K562 (cell line): ENCODE measurements at regions not wholly inside any gene's neighbourhood (a gene's known extent, or its start where the extent isn't known, plus 50 kb on each side); places are given as distances from the start of the nearest gene placed in this dataset.

ENCODE experiments used
- ATAC-seq: fragments of 200-7000 bp; cut with Tn5 transposase; 3 replicates; pipeline ENCODE4 v1.9.1; 2020; ENCODE audit warnings: moderate library complexity
- BruUV-seq: library from RNA; stranded (reverse); fragments of 400-500 nt; replicated peaks from 2 replicates; lab custom pipeline; 2021; lab: Mats Ljungman, UMichigan
- CTCF ChIA-PET: fragments of 300-600 bp; formaldehyde crosslinking; extraction: SDS; loops from one replicate; lab custom pipeline; 2021; ENCODE audit warnings: low intra/inter-chr PET ratio; lab: Yijun Ruan, JAX
- POLR2A ChIA-PET: fragments of 300-600, 350-650 bp; sonication (Branson Sonifier 250); formaldehyde crosslinking; extraction: SDS; loops from one replicate; lab custom pipeline; 2021; ENCODE audit warnings: antibody characterized with exemption, inconsistent platforms; lab: Yijun Ruan, JAX
- DNase-seq, 4 experiments: peaks; one replicate each; pipeline versions ENCODE4 v3.0.0 to v3.0.0-alpha.2; 2011 to 2018; ENCODE audit warnings: low spot score in 3 of 4, mixed read lengths in 3 of 4; ENCODE audit errors: extremely low read depth in 1 of 4
- FAIRE-seq: peaks from 2 replicates; lab custom pipeline; 2011; peaks lifted over from hg19 to GRCh38; lab: Jason Lieb, UNC
- H2AFZ ChIP-seq: 2 replicates; pipeline ENCODE4 v1.6.0; 2011; ENCODE audit warnings: low read depth, low read length, control low read depth, inconsistent platforms
- H3K27ac ChIP-seq: fragments of 200-600 bp; 3 replicates; pipeline ENCODE4 v1.8.0; 2011; ENCODE audit warnings: low read depth, mild to moderate bottlenecking, control low read depth, inconsistent platforms, low read length, moderate library complexity, mixed read lengths; ENCODE audit errors: extremely low read depth
- H3K27me3 ChIP-seq, 2 experiments: fragments of 300-600 bp in 1 of 2; 2 replicates in 1 of 2; 3 replicates in 1 of 2; pipeline versions ENCODE4 v1.6.0 to v1.8.0; 2011; ENCODE audit warnings: inconsistent platforms in 2 of 2, low read length in 2 of 2, mild to moderate bottlenecking in 1 of 2, mixed read lengths in 1 of 2, moderate library complexity in 1 of 2; ENCODE audit not compliant: control insufficient read depth in 2 of 2, insufficient read depth in 2 of 2
- H3K36me3 ChIP-seq: fragments of 300-600 bp; 3 replicates; pipeline ENCODE4 v1.8.0; 2011; ENCODE audit warnings: mild to moderate bottlenecking, low read length, inconsistent platforms; ENCODE audit not compliant: control insufficient read depth, insufficient read depth
- H3K4me1 ChIP-seq, 2 experiments: fragments of 200-600 bp in 1 of 2; replicated peaks in 1 of 2; 2 replicates in 1 of 2; 3 replicates in 1 of 2; pipeline versions ENCODE4 v1.5.1 to v1.8.0; 2011; ENCODE audit warnings: inconsistent platforms in 2 of 2, low read length in 2 of 2, mild to moderate bottlenecking in 1 of 2, mixed read lengths in 1 of 2, moderate library complexity in 1 of 2; ENCODE audit not compliant: control insufficient read depth in 2 of 2, insufficient read depth in 2 of 2
- H3K4me2 ChIP-seq: 2 replicates; pipeline ENCODE4 v1.6.1; 2011; ENCODE audit warnings: low read length, control low read depth, inconsistent platforms, mixed read lengths; ENCODE audit not compliant: insufficient read depth
- H3K4me3 ChIP-seq: fragments of 200-600 bp; sonication (generic), shearing (Covaris generic); 2 replicates; pipeline ENCODE4 v1.5.1; 2016; ENCODE audit warnings: control low read depth, inconsistent platforms
- H3K79me2 ChIP-seq: fragments of 200-600 bp; 3 replicates; pipeline ENCODE4 v1.8.0; 2011; ENCODE audit warnings: low read length, inconsistent platforms; ENCODE audit not compliant: control insufficient read depth, insufficient read depth
- H3K9ac ChIP-seq, 2 experiments: 2 replicates each; pipeline versions ENCODE4 v1.6.0 to v1.6.1; 2011; ENCODE audit warnings: low read depth in 2 of 2, low read length in 2 of 2, control low read depth in 1 of 2, inconsistent platforms in 1 of 2, mild to moderate bottlenecking in 1 of 2, mixed read lengths in 1 of 2; ENCODE audit not compliant: insufficient read depth in 1 of 2
- H3K9me1 ChIP-seq: one replicate; pipeline ENCODE4 v1.6.0; 2011; ENCODE audit warnings: inconsistent platforms, mild to moderate bottlenecking, low read length, moderate library complexity; ENCODE audit not compliant: control insufficient read depth, insufficient read depth
- H3K9me3 ChIP-seq: replicated peaks from 2 replicates; pipeline ENCODE4 v1.5.1; 2011; ENCODE audit warnings: low read depth, low read length, inconsistent platforms; ENCODE audit not compliant: control insufficient read depth, insufficient read depth
- H4K20me1 ChIP-seq: replicated peaks from 2 replicates; pipeline ENCODE4 v1.6.1; 2011; ENCODE audit warnings: low read length, inconsistent platforms, mixed read lengths; ENCODE audit not compliant: control insufficient read depth, insufficient read depth
- ETS1 ChIP-seq: conservative IDR thresholded peaks from 2 replicates; pipeline ENCODE4 v1.6.1; 2011; ENCODE audit warnings: low read depth, mild to moderate bottlenecking, low read length; ENCODE audit not compliant: control insufficient read depth
- KHSRP ChIP-seq: fragments of 450-650 bp; IDR thresholded peaks from 2 replicates; pipeline ENCODE4 v1.6.1; 2017
- KLF13 ChIP-seq: fragments of 450-650 bp; IDR thresholded peaks from 2 replicates; pipeline ENCODE4 v1.6.1; 2016; ENCODE audit warnings: missing genetic modification characterization, low read depth, mild to moderate bottlenecking, missing compliant biosample characterization, moderate library complexity, borderline replicate concordance
- ZNF589 ChIP-seq: fragments of 200-800 bp; sonication (Bioruptor generic); IDR thresholded peaks from 2 replicates; pipeline ENCODE4 v1.6.1; 2016; ENCODE audit warnings: low read depth, missing genetic modification characterization, missing compliant biosample characterization
- WGBS: fragments of 100-300 bp; shearing (Covaris generic); methylation state at CpG from one replicate; pipeline ENCODE4 v1.1.6; 2016; ENCODE audit warnings: low coverage, mixed read lengths; ENCODE audit not compliant: insufficient coverage; ENCODE audit errors: missing lambda C conversion rate; 5-methylcytosine and 5-hydroxymethylcytosine counted together
- in situ Hi-C: fragments of 300-500 bp; cut with MboI; formaldehyde crosslinking; loops from 4 replicates; pipeline ENCODE4 v1.15.0; 2018; ENCODE audit warnings: inconsistent platforms, mixed read lengths
- intact Hi-C: fragments of 100-400 bp; cut with micrococcal nuclease; formaldehyde crosslinking; loops from 2 replicates; pipeline ENCODE4 v1.14.2; 2022
- TF ChIP-seq, protein P1 (sequence below): fragments of 450-650 bp; IDR thresholded peaks from 2 replicates; pipeline ENCODE4 v1.6.1; 2018; ENCODE audit warnings: mild to moderate bottlenecking, low read depth; ENCODE audit not compliant: partially characterized antibody
- TF ChIP-seq, protein P2 (sequence below): fragments of 250-450 bp; sonication (Bioruptor Pico); IDR thresholded peaks from 2 replicates; pipeline ENCODE4 v1.8.0; 2021; ENCODE audit warnings: borderline replicate concordance, mild to moderate bottlenecking, moderate library complexity; ENCODE audit not compliant: poor library complexity, severe bottlenecking
- TF ChIP-seq, protein P3 (sequence below), 2 experiments: fragments of 450-650 bp; IDR thresholded peaks; 2 replicates each; pipeline ENCODE4 v1.6.1; 2016
- TF ChIP-seq, protein P4 (sequence below): IDR thresholded peaks from 2 replicates; pipeline ENCODE4 v1.6.1; 2016; ENCODE audit warnings: missing genetic modification characterization, missing compliant biosample characterization

- intact Hi-C loops (no loop called here), in situ Hi-C loops (no loop called here)
- H2AFZ ChIP-seq, result no peak overlapping the region
- no peaks in the 10 kb centered on the region for H3K79me2 ChIP-seq
- ChIA-PET POLR2A (no interaction called here), CTCF (no interaction called here)
- no peaks in the 10 kb centered on the region for H3K36me3 ChIP-seq
- H3K9me1 ChIP-seq, result no peaks in the 10 kb centered on the region
- DNase-seq (no peak), ATAC-seq (no peak), FAIRE-seq (no peak)
- H3K4me1 ChIP-seq, result no peaks in the 10 kb centered on the region
- H3K27ac ChIP-seq, result no peak overlapping the region
- BruUV-seq, result no TSS peak
- H4K20me1 ChIP-seq, result no peaks in the 10 kb centered on the region
- H3K9me3 ChIP-seq, result no peaks in the 10 kb centered on the region
- TF ChIP-seq, protein P1, sequence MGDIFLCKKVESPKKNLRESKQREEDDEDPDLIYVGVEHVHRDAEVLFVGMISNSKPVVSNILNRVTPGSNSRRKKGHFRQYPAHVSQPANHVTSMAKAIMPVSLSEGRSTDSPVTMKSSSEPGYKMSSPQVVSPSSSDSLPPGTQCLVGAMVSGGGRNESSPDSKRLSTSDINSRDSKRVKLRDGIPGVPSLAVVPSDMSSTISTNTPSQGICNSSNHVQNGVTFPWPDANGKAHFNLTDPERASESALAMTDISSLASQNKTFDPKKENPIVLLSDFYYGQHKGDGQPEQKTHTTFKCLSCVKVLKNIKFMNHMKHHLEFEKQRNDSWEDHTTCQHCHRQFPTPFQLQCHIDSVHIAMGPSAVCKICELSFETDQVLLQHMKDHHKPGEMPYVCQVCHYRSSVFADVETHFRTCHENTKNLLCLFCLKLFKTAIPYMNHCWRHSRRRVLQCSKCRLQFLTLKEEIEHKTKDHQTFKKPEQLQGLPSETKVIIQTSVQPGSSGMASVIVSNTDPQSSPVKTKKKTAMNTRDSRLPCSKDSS, result no peak
- no peak for TF ChIP-seq ETS1
- no peak for TF ChIP-seq ZNF589 (CRISPR knock-in tag)
- no peak for TF ChIP-seq KLF13 (tag)
- TF ChIP-seq, protein P2, sequence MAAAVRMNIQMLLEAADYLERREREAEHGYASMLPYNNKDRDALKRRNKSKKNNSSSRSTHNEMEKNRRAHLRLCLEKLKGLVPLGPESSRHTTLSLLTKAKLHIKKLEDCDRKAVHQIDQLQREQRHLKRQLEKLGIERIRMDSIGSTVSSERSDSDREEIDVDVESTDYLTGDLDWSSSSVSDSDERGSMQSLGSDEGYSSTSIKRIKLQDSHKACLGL, result no peak
- TF ChIP-seq, protein P3, sequence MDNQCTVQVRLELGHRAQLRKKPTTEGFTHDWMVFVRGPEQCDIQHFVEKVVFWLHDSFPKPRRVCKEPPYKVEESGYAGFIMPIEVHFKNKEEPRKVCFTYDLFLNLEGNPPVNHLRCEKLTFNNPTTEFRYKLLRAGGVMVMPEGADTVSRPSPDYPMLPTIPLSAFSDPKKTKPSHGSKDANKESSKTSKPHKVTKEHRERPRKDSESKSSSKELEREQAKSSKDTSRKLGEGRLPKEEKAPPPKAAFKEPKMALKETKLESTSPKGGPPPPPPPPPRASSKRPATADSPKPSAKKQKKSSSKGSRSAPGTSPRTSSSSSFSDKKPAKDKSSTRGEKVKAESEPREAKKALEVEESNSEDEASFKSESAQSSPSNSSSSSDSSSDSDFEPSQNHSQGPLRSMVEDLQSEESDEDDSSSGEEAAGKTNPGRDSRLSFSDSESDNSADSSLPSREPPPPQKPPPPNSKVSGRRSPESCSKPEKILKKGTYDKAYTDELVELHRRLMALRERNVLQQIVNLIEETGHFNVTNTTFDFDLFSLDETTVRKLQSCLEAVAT (IDR thresholded peaks at IDR 0.05), result no peak
- TF ChIP-seq KHSRP, result no peak
- TF ChIP-seq, protein P4, sequence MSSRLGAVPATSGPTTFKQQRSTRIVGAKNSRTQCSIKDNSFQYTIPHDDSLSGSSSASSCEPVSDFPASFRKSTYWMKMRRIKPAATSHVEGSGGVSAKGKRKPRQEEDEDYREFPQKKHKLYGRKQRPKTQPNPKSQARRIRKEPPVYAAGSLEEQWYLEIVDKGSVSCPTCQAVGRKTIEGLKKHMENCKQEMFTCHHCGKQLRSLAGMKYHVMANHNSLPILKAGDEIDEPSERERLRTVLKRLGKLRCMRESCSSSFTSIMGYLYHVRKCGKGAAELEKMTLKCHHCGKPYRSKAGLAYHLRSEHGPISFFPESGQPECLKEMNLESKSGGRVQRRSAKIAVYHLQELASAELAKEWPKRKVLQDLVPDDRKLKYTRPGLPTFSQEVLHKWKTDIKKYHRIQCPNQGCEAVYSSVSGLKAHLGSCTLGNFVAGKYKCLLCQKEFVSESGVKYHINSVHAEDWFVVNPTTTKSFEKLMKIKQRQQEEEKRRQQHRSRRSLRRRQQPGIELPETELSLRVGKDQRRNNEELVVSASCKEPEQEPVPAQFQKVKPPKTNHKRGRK (tag), result no peak
- no peak overlapping the region for H3K4me2 ChIP-seq
- H3K4me3 ChIP-seq, result no peak overlapping the region
- 0% methylated on average over 2 of the region's 2 CpGs for WGBS
- no peak overlapping the region for H3K9ac ChIP-seq
- H3K27me3 ChIP-seq, result no peaks in the 10 kb centered on the region
Observed at GRCh38 chr3:31170932-31171670, 276.6 kb upstream of the GADL1 start.
